ENCODE measurements at regions not wholly inside any gene's neighbourhood (a gene's known extent, or its start where the extent isn't known, plus 50 kb on each side); places are given as distances from the start of the nearest gene placed in this dataset.

DNA sequence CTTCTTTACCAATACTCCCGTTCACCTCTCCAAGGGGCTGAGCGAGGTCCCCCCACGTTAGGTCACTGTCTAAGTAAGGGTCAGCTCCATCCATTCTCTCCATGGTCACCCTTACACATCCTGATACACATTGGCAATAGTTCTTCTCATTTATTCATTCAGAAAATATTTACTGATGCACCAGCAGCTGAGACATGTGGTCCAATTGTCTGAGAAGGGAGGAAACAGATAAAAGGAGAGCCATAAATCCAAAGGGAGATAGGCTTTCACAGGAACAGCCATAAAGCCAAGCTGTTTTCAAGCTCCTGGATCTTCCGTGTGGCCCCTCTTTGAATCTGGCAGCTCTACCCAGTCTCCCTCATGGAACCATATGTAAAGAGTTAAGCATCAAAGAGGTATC, 121.2 kb downstream of the TXNL1 start:
- Histone ChIP-seq H3K9ac (ENCODE audit: control insufficient read depth, insufficient read depth, low read length) (no peak overlapping the region), H3K4me3 (no peak overlapping the region), H3K36me3 (ENCODE audit: control insufficient read depth in 2 of 2, insufficient read depth in 2 of 2, low read length in 1 of 2) (no peaks in the 10 kb centered on the region), H3K9me3 (replicated peaks; ENCODE audit: control insufficient read depth, insufficient read depth, low read length) (no peaks in the 10 kb centered on the region), H3K4me1 (ENCODE audit: control insufficient read depth, insufficient read depth, low read length) (no peaks in the 10 kb centered on the region), H3K27ac (ENCODE audit: control insufficient read depth, insufficient read depth) (no peak overlapping the region), H3K4me2 (ENCODE audit: control insufficient read depth, insufficient read depth) (no peak overlapping the region), H3K27me3 (replicated peaks in 1 of 2; ENCODE audit: control insufficient read depth in 2 of 2, insufficient read depth in 2 of 2, low read length in 1 of 2) (no peaks in the 10 kb centered on the region; a peak in 1 of 4 replicates), H3K79me2 (ENCODE audit: control insufficient read depth, insufficient read depth, low read length) (no peaks in the 10 kb centered on the region), H2AFZ (ENCODE audit: control insufficient read depth, low read depth, low read length) (no peak overlapping the region), H4K20me1 (ENCODE audit: control insufficient read depth, insufficient read depth) (no peaks in the 10 kb centered on the region)
- intact Hi-C loops (cut with micrococcal nuclease; ENCODE audit: unreplicated experiment): no loop called here
- FAIRE-seq (no peak), ATAC-seq (no peak), DNase-seq (ENCODE audit: low read depth, low spot score) (no peak)
- POLR2A ChIA-PET: interaction anchor here (0.6 kb wide), 1 partner anchor 50 kb away, joined by 4 read pairs; no protein-coding TSS in a partner anchor
- WGBS (ENCODE audit: insufficient coverage, insufficient replicate concordance, low lambda C conversion rate, missing lambda C conversion rate): 33% methylated on average over 4 of the region's 4 CpGs
- in situ Hi-C loops (cut with MboI): no loop called here
- RAD21 ChIA-PET (ENCODE audit: unreplicated experiment): no interaction called here
- SMC1A ChIA-PET (ENCODE audit: uncharacterized antibody, unreplicated experiment): interaction anchor here (1.3 kb wide), 1 partner anchor 9 kb away, joined by 3 read pairs; no protein-coding TSS in a partner anchor
- no TSS peak for BruUV-seq (replicated peaks)
- CTCF ChIA-PET: no interaction called here
- no peak for TF ChIP-seq DPF2 (IDR thresholded peaks at IDR 0.05)
- no peak for TF ChIP-seq TCF3 (IDR thresholded peaks at IDR 0.05; ENCODE audit: borderline replicate concordance, insufficient read depth, low read depth, low read length)
- no peak for TF ChIP-seq CEBPB (IDR thresholded peaks at IDR 0.05; ENCODE audit: borderline replicate concordance in 1 of 2, low read depth in 2 of 2, low read length in 2 of 2)
- TF ChIP-seq MEF2A (IDR thresholded peaks at IDR 0.05; ENCODE audit: insufficient read depth, low read depth, low read length): no peak
- TF ChIP-seq, protein P1, sequence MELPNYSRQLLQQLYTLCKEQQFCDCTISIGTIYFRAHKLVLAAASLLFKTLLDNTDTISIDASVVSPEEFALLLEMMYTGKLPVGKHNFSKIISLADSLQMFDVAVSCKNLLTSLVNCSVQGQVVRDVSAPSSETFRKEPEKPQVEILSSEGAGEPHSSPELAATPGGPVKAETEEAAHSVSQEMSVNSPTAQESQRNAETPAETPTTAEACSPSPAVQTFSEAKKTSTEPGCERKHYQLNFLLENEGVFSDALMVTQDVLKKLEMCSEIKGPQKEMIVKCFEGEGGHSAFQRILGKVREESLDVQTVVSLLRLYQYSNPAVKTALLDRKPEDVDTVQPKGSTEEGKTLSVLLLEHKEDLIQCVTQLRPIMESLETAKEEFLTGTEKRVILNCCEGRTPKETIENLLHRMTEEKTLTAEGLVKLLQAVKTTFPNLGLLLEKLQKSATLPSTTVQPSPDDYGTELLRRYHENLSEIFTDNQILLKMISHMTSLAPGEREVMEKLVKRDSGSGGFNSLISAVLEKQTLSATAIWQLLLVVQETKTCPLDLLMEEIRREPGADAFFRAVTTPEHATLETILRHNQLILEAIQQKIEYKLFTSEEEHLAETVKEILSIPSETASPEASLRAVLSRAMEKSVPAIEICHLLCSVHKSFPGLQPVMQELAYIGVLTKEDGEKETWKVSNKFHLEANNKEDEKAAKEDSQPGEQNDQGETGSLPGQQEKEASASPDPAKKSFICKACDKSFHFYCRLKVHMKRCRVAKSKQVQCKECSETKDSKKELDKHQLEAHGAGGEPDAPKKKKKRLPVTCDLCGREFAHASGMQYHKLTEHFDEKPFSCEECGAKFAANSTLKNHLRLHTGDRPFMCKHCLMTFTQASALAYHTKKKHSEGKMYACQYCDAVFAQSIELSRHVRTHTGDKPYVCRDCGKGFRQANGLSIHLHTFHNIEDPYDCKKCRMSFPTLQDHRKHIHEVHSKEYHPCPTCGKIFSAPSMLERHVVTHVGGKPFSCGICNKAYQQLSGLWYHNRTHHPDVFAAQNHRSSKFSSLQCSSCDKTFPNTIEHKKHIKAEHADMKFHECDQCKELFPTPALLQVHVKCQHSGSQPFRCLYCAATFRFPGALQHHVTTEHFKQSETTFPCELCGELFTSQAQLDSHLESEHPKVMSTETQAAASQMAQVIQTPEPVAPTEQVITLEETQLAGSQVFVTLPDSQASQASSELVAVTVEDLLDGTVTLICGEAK (IDR thresholded peaks at IDR 0.05; ENCODE audit: borderline replicate concordance): no peak
- no peak for TF ChIP-seq POLR2AphosphoS5 (IDR thresholded peaks at IDR 0.05; ENCODE audit: low read length)
- TF ChIP-seq, protein P2, sequence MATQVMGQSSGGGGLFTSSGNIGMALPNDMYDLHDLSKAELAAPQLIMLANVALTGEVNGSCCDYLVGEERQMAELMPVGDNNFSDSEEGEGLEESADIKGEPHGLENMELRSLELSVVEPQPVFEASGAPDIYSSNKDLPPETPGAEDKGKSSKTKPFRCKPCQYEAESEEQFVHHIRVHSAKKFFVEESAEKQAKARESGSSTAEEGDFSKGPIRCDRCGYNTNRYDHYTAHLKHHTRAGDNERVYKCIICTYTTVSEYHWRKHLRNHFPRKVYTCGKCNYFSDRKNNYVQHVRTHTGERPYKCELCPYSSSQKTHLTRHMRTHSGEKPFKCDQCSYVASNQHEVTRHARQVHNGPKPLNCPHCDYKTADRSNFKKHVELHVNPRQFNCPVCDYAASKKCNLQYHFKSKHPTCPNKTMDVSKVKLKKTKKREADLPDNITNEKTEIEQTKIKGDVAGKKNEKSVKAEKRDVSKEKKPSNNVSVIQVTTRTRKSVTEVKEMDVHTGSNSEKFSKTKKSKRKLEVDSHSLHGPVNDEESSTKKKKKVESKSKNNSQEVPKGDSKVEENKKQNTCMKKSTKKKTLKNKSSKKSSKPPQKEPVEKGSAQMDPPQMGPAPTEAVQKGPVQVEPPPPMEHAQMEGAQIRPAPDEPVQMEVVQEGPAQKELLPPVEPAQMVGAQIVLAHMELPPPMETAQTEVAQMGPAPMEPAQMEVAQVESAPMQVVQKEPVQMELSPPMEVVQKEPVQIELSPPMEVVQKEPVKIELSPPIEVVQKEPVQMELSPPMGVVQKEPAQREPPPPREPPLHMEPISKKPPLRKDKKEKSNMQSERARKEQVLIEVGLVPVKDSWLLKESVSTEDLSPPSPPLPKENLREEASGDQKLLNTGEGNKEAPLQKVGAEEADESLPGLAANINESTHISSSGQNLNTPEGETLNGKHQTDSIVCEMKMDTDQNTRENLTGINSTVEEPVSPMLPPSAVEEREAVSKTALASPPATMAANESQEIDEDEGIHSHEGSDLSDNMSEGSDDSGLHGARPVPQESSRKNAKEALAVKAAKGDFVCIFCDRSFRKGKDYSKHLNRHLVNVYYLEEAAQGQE (IDR thresholded peaks at IDR 0.05; ENCODE audit: low read depth, low read length): no peak
- TF ChIP-seq, protein P3, sequence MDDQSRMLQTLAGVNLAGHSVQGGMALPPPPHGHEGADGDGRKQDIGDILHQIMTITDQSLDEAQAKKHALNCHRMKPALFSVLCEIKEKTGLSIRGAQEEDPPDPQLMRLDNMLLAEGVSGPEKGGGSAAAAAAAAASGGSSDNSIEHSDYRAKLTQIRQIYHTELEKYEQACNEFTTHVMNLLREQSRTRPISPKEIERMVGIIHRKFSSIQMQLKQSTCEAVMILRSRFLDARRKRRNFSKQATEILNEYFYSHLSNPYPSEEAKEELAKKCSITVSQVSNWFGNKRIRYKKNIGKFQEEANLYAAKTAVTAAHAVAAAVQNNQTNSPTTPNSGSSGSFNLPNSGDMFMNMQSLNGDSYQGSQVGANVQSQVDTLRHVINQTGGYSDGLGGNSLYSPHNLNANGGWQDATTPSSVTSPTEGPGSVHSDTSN (IDR thresholded peaks at IDR 0.05; ENCODE audit: insufficient replicate concordance, low read depth, low read length): no peak
- TF ChIP-seq, protein P4, sequence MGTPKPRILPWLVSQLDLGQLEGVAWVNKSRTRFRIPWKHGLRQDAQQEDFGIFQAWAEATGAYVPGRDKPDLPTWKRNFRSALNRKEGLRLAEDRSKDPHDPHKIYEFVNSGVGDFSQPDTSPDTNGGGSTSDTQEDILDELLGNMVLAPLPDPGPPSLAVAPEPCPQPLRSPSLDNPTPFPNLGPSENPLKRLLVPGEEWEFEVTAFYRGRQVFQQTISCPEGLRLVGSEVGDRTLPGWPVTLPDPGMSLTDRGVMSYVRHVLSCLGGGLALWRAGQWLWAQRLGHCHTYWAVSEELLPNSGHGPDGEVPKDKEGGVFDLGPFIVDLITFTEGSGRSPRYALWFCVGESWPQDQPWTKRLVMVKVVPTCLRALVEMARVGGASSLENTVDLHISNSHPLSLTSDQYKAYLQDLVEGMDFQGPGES (IDR thresholded peaks at IDR 0.05): no peak
- TF ChIP-seq, protein P5, sequence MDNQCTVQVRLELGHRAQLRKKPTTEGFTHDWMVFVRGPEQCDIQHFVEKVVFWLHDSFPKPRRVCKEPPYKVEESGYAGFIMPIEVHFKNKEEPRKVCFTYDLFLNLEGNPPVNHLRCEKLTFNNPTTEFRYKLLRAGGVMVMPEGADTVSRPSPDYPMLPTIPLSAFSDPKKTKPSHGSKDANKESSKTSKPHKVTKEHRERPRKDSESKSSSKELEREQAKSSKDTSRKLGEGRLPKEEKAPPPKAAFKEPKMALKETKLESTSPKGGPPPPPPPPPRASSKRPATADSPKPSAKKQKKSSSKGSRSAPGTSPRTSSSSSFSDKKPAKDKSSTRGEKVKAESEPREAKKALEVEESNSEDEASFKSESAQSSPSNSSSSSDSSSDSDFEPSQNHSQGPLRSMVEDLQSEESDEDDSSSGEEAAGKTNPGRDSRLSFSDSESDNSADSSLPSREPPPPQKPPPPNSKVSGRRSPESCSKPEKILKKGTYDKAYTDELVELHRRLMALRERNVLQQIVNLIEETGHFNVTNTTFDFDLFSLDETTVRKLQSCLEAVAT (IDR thresholded peaks at IDR 0.05): no peak
- TF ChIP-seq FOXM1 (IDR thresholded peaks at IDR 0.05; ENCODE audit: low read depth, low read length): no peak
- TF ChIP-seq CREM (IDR thresholded peaks at IDR 0.05; ENCODE audit: low read depth): no peak
- no peak for TF ChIP-seq IRF4 (IDR thresholded peaks at IDR 0.05; ENCODE audit: low read depth, low read length)
- TF ChIP-seq ZNF622 (IDR thresholded peaks at IDR 0.05): no peak
